ENCODE measurements at regions not wholly inside any gene's neighbourhood (a gene's known extent, or its start where the extent isn't known, plus 50 kb on each side); places are given as distances from the start of the nearest gene placed in this dataset.

DNA sequence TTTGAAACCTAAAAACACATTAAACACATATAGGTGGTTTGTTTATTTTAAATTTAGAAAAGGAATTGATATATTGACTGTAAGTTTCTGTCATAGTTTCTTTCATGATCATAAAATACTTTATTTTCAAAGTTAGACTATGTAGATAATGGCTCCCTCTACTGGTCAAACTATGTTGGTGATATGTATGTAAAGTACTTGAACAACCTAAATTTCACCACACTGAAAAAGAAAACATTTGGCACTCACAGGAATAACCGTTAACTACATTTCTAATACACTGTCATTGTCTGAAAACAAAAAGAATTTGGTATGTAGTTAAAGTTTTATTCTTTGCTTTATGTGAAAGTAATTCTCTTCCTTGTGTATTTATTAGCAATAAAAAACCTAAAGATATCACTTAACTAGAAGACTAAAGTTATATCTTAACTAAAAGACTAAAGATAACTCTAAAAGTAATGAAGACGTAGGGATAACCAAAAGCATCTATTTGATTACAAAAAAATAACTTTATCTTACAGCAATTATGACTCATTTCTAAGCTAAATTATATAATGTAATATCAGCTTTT lies 427.5 kb downstream of the VGLL3 start:
- Histone ChIP-seq H3K4me1 (ENCODE audit: insufficient read depth, low read length) (no peaks in the 10 kb centered on the region), H3K36me3 (ENCODE audit: low read depth, low read length) (no peaks in the 10 kb centered on the region), H3K27ac (ENCODE audit: low read length) (no peak overlapping the region), H3K4me3 (ENCODE audit: low read length) (no peak overlapping the region), H3K9me3 (ENCODE audit: low read length) (no peaks in the 10 kb centered on the region), H3K79me2 (ENCODE audit: low read length) (no peaks in the 10 kb centered on the region), H2AFZ (ENCODE audit: low read length) (no peak overlapping the region), H3K9ac (ENCODE audit: low read length) (no peak overlapping the region), H3K27me3 (ENCODE audit: low read length) (peaks cover 6% of the 10 kb centered on the region; the same call in 1 of the 2 replicates), H3F3A (ENCODE audit: low read length, unreplicated experiment) (no peaks in the 10 kb centered on the region), H3K4me2 (ENCODE audit: low read length) (no peak overlapping the region), H3K9me2 (replicated peaks; ENCODE audit: low read length) (no peaks in the 10 kb centered on the region), H4K20me1 (ENCODE audit: low read length) (no peaks in the 10 kb centered on the region)
- peak; percentile 77 for DNase-seq
- intact Hi-C loops (cut with micrococcal nuclease), result loop anchor here (1.0 to 2.0 kb wide), 4 partner anchors 313 to 743 kb away; no protein-coding TSS in a partner anchor
- POLR2A ChIA-PET (ENCODE audit: unreplicated experiment), result no interaction called here
- BruUV-seq (replicated peaks), result no TSS peak
- CTCF ChIA-PET, result interaction anchor here (1.5 kb wide), 1 partner anchor 383 kb away, joined by 5 read pairs; no protein-coding TSS in a partner anchor
- no peak for TF ChIP-seq EZH2phosphoT487 (IDR thresholded peaks at IDR 0.05; ENCODE audit: borderline replicate concordance, low read length)
- TF ChIP-seq, protein P1, sequence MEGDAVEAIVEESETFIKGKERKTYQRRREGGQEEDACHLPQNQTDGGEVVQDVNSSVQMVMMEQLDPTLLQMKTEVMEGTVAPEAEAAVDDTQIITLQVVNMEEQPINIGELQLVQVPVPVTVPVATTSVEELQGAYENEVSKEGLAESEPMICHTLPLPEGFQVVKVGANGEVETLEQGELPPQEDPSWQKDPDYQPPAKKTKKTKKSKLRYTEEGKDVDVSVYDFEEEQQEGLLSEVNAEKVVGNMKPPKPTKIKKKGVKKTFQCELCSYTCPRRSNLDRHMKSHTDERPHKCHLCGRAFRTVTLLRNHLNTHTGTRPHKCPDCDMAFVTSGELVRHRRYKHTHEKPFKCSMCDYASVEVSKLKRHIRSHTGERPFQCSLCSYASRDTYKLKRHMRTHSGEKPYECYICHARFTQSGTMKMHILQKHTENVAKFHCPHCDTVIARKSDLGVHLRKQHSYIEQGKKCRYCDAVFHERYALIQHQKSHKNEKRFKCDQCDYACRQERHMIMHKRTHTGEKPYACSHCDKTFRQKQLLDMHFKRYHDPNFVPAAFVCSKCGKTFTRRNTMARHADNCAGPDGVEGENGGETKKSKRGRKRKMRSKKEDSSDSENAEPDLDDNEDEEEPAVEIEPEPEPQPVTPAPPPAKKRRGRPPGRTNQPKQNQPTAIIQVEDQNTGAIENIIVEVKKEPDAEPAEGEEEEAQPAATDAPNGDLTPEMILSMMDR (conservative IDR thresholded peaks at IDR 0.05; ENCODE audit: low read depth, low read length), result peak; percentile 88
- no peak for TF ChIP-seq EZH2 (IDR thresholded peaks at IDR 0.05; ENCODE audit: low read length, unreplicated experiment)
- ATAC-seq, result peak; percentile 51

GRCh38 chr3:86562090-86562489 lies 428.9 kb downstream of the VGLL3 start:
- intact Hi-C loops (cut with micrococcal nuclease), result loop anchor here (2.0 kb wide), 2 partner anchors 311 to 741 kb away; no protein-coding TSS in a partner anchor
- Histone ChIP-seq H3K9me3 (ENCODE audit: low read length) (no peaks in the 10 kb centered on the region), H3K36me3 (ENCODE audit: low read depth, low read length) (no peaks in the 10 kb centered on the region), H3K4me3 (ENCODE audit: low read length) (no peak overlapping the region), H4K20me1 (ENCODE audit: low read length) (no peaks in the 10 kb centered on the region), H2AFZ (ENCODE audit: low read length) (no peak overlapping the region), H3K79me2 (ENCODE audit: low read length) (no peaks in the 10 kb centered on the region), H3F3A (ENCODE audit: low read length, unreplicated experiment) (no peaks in the 10 kb centered on the region), H3K27me3 (ENCODE audit: low read length) (peaks cover 6% of the 10 kb centered on the region; the same call in 1 of the 2 replicates), H3K27ac (ENCODE audit: low read length) (no peak overlapping the region), H3K9ac (ENCODE audit: low read length) (no peak overlapping the region), H3K9me2 (replicated peaks; ENCODE audit: low read length) (no peaks in the 10 kb centered on the region), H3K4me2 (ENCODE audit: low read length) (no peak overlapping the region), H3K4me1 (ENCODE audit: insufficient read depth, low read length) (no peaks in the 10 kb centered on the region)
- CTCF ChIA-PET, result interaction anchor here (1.5 kb wide), 1 partner anchor 381 kb away, joined by 5 read pairs; no protein-coding TSS in a partner anchor
- TF ChIP-seq EZH2phosphoT487 (IDR thresholded peaks at IDR 0.05; ENCODE audit: borderline replicate concordance, low read length), result no peak
- no peak for TF ChIP-seq EZH2 (IDR thresholded peaks at IDR 0.05; ENCODE audit: low read length, unreplicated experiment)
- TF ChIP-seq, protein P1 (conservative IDR thresholded peaks at IDR 0.05; ENCODE audit: low read depth, low read length), result no peak
- no TSS peak for BruUV-seq (replicated peaks)
- no peak for ATAC-seq
- DNase-seq, result no peak
- POLR2A ChIA-PET (ENCODE audit: unreplicated experiment), result no interaction called here

- Histone ChIP-seq H3K27ac (ENCODE audit: low read length) (no peak overlapping the region), H4K20me1 (ENCODE audit: low read length) (no peaks in the 10 kb centered on the region), H3K9ac (ENCODE audit: low read length) (no peak overlapping the region), H3K9me2 (replicated peaks; ENCODE audit: low read length) (no peaks in the 10 kb centered on the region), H3K4me2 (ENCODE audit: low read length) (no peak overlapping the region), H3K36me3 (ENCODE audit: low read depth, low read length) (no peaks in the 10 kb centered on the region), H3K4me1 (ENCODE audit: insufficient read depth, low read length) (no peaks in the 10 kb centered on the region), H2AFZ (ENCODE audit: low read length) (no peak overlapping the region), H3K4me3 (ENCODE audit: low read length) (no peak overlapping the region), H3K27me3 (ENCODE audit: low read length) (peaks cover 6% of the 10 kb centered on the region; the same call in 1 of the 2 replicates), H3F3A (ENCODE audit: low read length, unreplicated experiment) (no peaks in the 10 kb centered on the region), H3K9me3 (ENCODE audit: low read length) (no peaks in the 10 kb centered on the region), H3K79me2 (ENCODE audit: low read length) (no peaks in the 10 kb centered on the region)
- TF ChIP-seq EZH2phosphoT487 (IDR thresholded peaks at IDR 0.05; ENCODE audit: borderline replicate concordance, low read length), result no peak
- TF ChIP-seq EZH2 (IDR thresholded peaks at IDR 0.05; ENCODE audit: low read length, unreplicated experiment), result no peak
- TF ChIP-seq, protein P1 (conservative IDR thresholded peaks at IDR 0.05; ENCODE audit: low read depth, low read length), result no peak
- no peak for ATAC-seq
- intact Hi-C loops (cut with micrococcal nuclease), result no loop called here
- CTCF ChIA-PET, result no interaction called here
- POLR2A ChIA-PET (ENCODE audit: unreplicated experiment), result no interaction called here
- BruUV-seq (replicated peaks), result no TSS peak
- no peak for DNase-seq
These were observed 429.7 kb downstream of the VGLL3 start for GRCh38 chr3:86561215-86561614.
